GM13976 (cell line): ENCODE measurements at regions not wholly inside any gene's neighbourhood (a gene's known extent, or its start where the extent isn't known, plus 50 kb on each side); places are given as distances from the start of the nearest gene placed in this dataset.

Source experiments
- DNase-seq: peaks from one replicate; pipeline ENCODE4 v3.0.0; 2012; ENCODE audit warnings: low spot score
- in situ Hi-C: fragments of 300-500 bp; cut with MboI; formaldehyde crosslinking; loops from one replicate; pipeline ENCODE4 v1.12.0; 2022; ENCODE audit warnings: low sequenced_read_pairs, mixed read lengths, inconsistent platforms; ENCODE audit not compliant: unreplicated experiment
- TF ChIP-seq, protein P1 (sequence below): IDR thresholded peaks from 2 replicates; pipeline ENCODE4 v1.5.1; 2012; ENCODE audit warnings: borderline replicate concordance, mild to moderate bottlenecking; ENCODE audit not compliant: insufficient read depth; ENCODE audit errors: extremely low read depth, missing control alignments, control extremely low read depth

DNA sequence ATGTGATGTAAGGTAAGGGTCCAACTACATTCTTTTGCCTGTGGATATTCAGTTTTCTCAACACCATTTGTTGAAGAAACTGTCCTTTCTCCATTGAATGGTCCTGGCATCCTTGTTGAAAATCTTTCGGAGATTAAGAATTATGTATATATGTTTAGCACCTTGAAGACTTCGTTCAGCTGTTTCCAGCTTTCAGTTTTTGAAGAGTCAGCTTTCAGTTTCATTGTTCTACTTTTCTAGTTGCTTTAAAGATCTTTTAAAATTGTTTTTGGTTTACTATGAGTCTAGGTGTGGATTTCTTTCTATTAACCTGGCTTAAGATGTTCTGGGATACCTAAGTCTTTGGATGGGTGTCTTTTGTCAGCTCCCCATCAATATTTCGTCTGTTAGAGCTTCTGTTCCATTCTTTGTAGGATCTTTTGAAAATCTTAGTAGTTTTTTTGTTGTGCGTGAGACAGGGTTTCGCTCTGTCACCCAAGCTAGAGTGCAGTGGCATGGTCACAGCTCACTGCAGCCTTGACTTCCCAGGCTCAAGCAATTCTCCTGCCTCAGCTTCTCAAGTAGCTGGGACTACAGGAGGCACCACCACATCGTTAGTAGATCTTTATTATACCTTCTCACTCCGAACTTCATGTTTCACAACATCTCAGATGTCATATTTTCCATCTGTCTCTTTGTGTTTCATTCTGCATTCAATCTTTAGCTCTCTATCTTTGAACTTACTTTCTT lies 353.5 kb upstream of the B3GALT2 start:
- in situ Hi-C loops = no loop called here
- DNase-seq = no peak
- TF ChIP-seq, protein P1, sequence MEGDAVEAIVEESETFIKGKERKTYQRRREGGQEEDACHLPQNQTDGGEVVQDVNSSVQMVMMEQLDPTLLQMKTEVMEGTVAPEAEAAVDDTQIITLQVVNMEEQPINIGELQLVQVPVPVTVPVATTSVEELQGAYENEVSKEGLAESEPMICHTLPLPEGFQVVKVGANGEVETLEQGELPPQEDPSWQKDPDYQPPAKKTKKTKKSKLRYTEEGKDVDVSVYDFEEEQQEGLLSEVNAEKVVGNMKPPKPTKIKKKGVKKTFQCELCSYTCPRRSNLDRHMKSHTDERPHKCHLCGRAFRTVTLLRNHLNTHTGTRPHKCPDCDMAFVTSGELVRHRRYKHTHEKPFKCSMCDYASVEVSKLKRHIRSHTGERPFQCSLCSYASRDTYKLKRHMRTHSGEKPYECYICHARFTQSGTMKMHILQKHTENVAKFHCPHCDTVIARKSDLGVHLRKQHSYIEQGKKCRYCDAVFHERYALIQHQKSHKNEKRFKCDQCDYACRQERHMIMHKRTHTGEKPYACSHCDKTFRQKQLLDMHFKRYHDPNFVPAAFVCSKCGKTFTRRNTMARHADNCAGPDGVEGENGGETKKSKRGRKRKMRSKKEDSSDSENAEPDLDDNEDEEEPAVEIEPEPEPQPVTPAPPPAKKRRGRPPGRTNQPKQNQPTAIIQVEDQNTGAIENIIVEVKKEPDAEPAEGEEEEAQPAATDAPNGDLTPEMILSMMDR = no peak

DNA sequence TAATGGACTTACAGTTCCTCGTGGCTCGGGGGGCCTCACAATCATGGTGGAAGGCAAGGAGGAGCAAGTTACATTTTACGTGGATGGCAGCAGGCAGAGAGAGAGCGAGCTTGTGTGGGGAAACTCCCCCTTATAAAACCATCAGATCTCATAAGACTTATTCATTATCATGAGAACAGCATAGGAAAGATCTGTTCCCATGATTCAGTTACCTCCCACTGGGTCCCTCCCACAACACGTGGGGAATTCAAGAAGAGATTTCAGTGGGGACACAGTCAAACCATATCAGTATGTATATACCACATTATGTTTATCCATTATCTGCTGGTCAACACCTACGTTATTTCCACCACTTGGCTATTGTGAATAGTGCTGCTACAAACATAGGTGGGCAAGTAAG lies 352.3 kb upstream of the B3GALT2 start:
- no peak for DNase-seq
- in situ Hi-C loops = no loop called here
- TF ChIP-seq, protein P1 = no peak

DNA sequence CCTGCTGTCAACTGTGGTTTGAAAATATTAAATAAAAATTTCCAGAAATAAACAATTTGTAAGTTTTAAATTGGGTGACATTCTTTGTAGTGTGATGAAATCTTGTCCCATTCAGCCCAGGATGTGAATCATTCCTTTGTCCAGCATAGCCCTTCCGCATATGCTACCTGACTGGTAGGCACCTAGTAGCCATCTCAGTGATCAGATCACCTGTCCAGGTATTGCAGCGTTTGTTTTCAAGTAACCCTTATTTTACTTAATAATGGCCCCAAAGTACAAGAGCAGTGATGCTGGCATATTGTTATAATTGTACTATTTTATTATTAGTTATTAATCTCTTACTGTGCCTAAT lies 351.6 kb upstream of the B3GALT2 start:
- in situ Hi-C loops = no loop called here
- TF ChIP-seq, protein P1 = no peak
- DNase-seq = no peak

DNA sequence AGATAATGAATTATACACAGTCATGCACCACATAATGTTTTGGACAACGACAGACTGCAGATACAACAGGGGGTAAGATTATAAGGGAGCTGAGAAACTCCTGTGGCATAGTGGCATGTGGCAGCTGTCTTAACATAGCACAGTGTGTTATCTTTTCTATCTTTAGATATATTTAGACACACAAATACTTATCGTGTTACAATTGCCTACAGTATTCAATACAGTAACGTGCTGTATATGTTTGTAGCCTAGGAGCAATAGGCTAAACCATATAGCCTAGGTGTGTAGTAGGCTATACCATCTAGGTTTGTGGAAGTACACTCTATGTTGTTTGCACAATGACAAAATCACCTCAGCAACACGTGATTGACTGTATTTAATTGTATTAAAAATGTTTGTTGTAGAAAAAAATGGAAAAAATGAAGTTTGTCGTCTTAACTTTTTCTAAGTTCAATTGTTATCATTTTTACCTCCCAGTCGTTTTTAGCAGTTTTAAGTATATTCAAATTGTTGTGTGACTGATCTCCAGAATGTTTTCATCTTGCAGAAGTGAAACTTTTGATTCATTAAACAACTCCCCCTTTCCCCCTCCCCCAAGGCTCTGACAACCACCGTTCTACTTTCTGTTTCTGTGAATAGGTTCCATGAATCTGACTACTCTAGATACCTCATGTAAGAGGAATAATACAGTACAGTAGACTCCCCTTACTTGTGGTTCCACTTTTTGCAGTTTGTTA lies 351.0 kb upstream of the B3GALT2 start:
- TF ChIP-seq, protein P1 = no peak
- in situ Hi-C loops = no loop called here
- peak; percentile 15 for DNase-seq

DNA sequence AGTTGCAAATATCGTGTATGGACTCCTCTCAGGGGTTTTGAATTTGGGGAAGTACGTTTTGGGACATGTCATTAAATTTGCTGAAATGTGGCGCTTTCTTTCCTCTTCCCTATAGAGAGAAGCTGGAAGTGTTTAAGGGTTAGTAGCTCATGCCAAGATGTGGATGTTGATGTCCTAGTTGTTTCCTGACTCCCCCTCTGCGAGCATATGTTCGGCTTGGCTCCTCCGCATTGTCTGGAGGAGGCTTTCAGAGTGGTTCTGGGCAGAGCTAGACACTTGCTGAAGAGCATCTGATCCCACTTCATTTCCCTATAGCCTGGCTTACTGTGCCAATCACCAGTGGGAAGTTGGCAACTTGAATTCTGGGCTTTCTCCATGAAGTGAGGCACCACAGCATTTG lies 347.4 kb upstream of the B3GALT2 start:
- TF ChIP-seq, protein P1 = no peak
- in situ Hi-C loops = no loop called here
- no peak for DNase-seq

DNA sequence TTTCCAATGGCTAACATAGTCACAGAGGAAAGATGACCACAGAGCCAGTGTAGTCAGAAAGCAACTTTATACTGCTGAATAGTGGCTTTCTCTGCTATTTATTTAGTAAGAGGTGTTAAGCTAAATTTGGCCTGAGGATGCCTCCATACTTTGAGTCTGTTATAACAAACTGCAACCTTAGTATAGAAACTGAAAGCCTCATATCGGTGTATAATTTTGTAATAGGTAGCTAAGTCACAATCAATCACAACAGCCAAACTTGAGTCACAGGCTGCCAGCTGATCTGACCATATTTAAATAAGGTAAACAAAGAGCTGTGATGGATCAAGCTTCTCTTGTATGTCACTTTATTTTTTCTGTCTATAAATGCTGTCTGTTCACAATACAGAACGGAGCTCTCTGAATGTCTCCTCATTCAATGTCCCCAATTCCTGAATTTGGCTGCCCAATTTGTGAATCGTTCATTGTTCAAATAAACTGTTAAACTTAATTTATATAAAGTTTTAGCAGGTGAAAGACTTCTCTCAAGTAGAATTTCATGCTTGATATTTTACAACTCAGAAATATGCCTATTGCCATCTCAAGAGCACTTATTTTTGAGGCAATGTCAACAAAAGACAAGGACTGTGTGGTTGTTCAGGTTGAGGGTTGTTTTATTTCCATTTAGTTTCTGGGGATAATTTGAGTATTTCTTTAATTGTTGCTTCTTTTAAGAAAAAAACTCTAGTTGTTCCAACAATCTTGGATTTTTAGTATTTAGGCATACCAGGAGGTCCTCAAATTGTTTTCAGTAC lies 339.7 kb upstream of the B3GALT2 start:
- no peak for DNase-seq
- TF ChIP-seq, protein P1 = no peak
- in situ Hi-C loops = no loop called here
